ENCODE measurements at regions not wholly inside any gene's neighbourhood (a gene's known extent, or its start where the extent isn't known, plus 50 kb on each side); places are given as distances from the start of the nearest gene placed in this dataset.
A peak's percentile ranks its signal among the peaks of the same experiment; 100 is the strongest.

- DNase-seq = peak; percentile 3
- H3K27ac Mint-ChIP-seq = no peak overlapping the region
- H3K9me3 Mint-ChIP-seq = peaks cover 2 to 20% (median 6%) of the 10 kb centered on the region in 7 donors
These were observed 544.2 kb downstream of the SATB2 start for GRCh38 chr2:198913394-198914152.

GRCh38 chr2:198909525-198910267 is 548.0 kb downstream of the SATB2 start:
- Mint-ChIP-seq H3K9me3 (peaks cover 0 to 10% (median 3%) of the 10 kb centered on the region in 7 donors), H3K36me3 (no peaks in the 10 kb centered on the region), H3K27ac (no peak overlapping the region), H3K4me3 (no peak overlapping the region), H3K4me1 (peaks cover 7 to 10% (median 8%) of the 10 kb centered on the region in 3 donors), H3K27me3 (peaks cover 0 to 11% (median 7%) of the 10 kb centered on the region in 3 donors)
- ATAC-seq (ENCODE audit: low read depth in 2 of 2) (no peak), DNase-seq (no peak)

More at GRCh38 chr2:198913394-198914152, 544.2 kb downstream of the SATB2 start:
- H3K4me1 Mint-ChIP-seq = peaks cover 7 to 10% (median 8%) of the 10 kb centered on the region in 3 donors
- H3K4me3 Mint-ChIP-seq = no peak overlapping the region
- ATAC-seq (ENCODE audit: low read depth in 2 of 2) = peak; percentile 49 to 51
- H3K27me3 Mint-ChIP-seq = peaks cover 7 to 16% (median 14%) of the 10 kb centered on the region in 3 donors
- no peaks in the 10 kb centered on the region for H3K36me3 Mint-ChIP-seq

- Mint-ChIP-seq H3K27me3 (peaks cover 0 to 11% (median 6%) of the 10 kb centered on the region in 3 donors), H3K27ac (no peak overlapping the region), H3K9me3 (peaks cover 0 to 5% (median 0%) of the 10 kb centered on the region in 7 donors), H3K4me1 (no peaks in the 10 kb centered on the region), H3K36me3 (no peaks in the 10 kb centered on the region), H3K4me3 (no peak overlapping the region)
- DNase-seq (no peak), ATAC-seq (ENCODE audit: low read depth in 2 of 2) (no peak)
These were observed 551.7 kb downstream of the SATB2 start for GRCh38 chr2:198905881-198906612.

- Mint-ChIP-seq H3K4me1 (no peaks in the 10 kb centered on the region), H3K27ac (peak overlapping the region in 1 of 6 donors; percentile 16), H3K27me3 (no peaks in the 10 kb centered on the region), H3K9me3 (peaks cover 0 to 6% (median 1%) of the 10 kb centered on the region in 7 donors), H3K36me3 (no peaks in the 10 kb centered on the region), H3K4me3 (no peak overlapping the region)
- DNase-seq (no peak), ATAC-seq (ENCODE audit: low read depth in 2 of 2) (no peak)
These were observed 555.8 kb downstream of the SATB2 start for GRCh38 chr2:198901894-198902293.

GRCh38 chr2:198900141-198900540 is 557.6 kb downstream of the SATB2 start:
- DNase-seq = no peak
- Mint-ChIP-seq H3K27ac (no peak overlapping the region), H3K4me1 (no peaks in the 10 kb centered on the region), H3K9me3 (peaks cover 0 to 6% (median 1%) of the 10 kb centered on the region in 7 donors), H3K4me3 (no peak overlapping the region), H3K27me3 (no peaks in the 10 kb centered on the region), H3K36me3 (no peaks in the 10 kb centered on the region)
- ATAC-seq (ENCODE audit: low read depth in 2 of 2) = no peak

- DNase-seq = no peak
- Mint-ChIP-seq H3K36me3 (no peaks in the 10 kb centered on the region), H3K27ac (no peak overlapping the region), H3K27me3 (peaks cover 0 to 5% (median 0%) of the 10 kb centered on the region in 3 donors), H3K4me1 (no peaks in the 10 kb centered on the region), H3K4me3 (no peak overlapping the region), H3K9me3 (peaks cover 0 to 8% (median 2%) of the 10 kb centered on the region in 7 donors)
- ATAC-seq (ENCODE audit: low read depth in 2 of 2) = no peak
These were observed 567.2 kb downstream of the SATB2 start for GRCh38 chr2:198890490-198890889.

GRCh38 chr2:198883604-198884003 is 574.1 kb downstream of the SATB2 start:
- no peaks in the 10 kb centered on the region for H3K4me1 Mint-ChIP-seq
- no peaks in the 10 kb centered on the region for H3K27me3 Mint-ChIP-seq
- no peak overlapping the region for H3K27ac Mint-ChIP-seq
- DNase-seq = no peak
- peaks cover 0 to 4% (median 0%) of the 10 kb centered on the region in 7 donors for H3K9me3 Mint-ChIP-seq
- no peaks in the 10 kb centered on the region for H3K36me3 Mint-ChIP-seq
- no peak overlapping the region for H3K4me3 Mint-ChIP-seq
- ATAC-seq (ENCODE audit: low read depth in 2 of 2) = no peak

- ATAC-seq (ENCODE audit: low read depth in 2 of 2) (no peak), DNase-seq (no peak)
- Mint-ChIP-seq H3K4me3 (no peak overlapping the region), H3K27me3 (no peaks in the 10 kb centered on the region), H3K4me1 (no peaks in the 10 kb centered on the region), H3K9me3 (peaks cover 0 to 4% (median 0%) of the 10 kb centered on the region in 7 donors), H3K36me3 (no peaks in the 10 kb centered on the region), H3K27ac (no peak overlapping the region)
These were observed 576.8 kb downstream of the SATB2 start for GRCh38 chr2:198880986-198881385.

- Mint-ChIP-seq H3K4me3 (no peak overlapping the region), H3K27ac (no peak overlapping the region), H3K4me1 (no peaks in the 10 kb centered on the region), H3K9me3 (peaks cover 0 to 7% (median 0%) of the 10 kb centered on the region in 7 donors), H3K36me3 (no peaks in the 10 kb centered on the region), H3K27me3 (no peaks in the 10 kb centered on the region)
- ATAC-seq (ENCODE audit: low read depth in 2 of 2) (no peak), DNase-seq (no peak)
These were observed 577.3 kb downstream of the SATB2 start for GRCh38 chr2:198880421-198880820.

GRCh38 chr2:198874472-198874858 is 583.3 kb downstream of the SATB2 start:
- ATAC-seq (ENCODE audit: low read depth in 2 of 2) (no peak), DNase-seq (no peak)
- H3K9me3 Mint-ChIP-seq = peaks cover 0 to 7% (median 4%) of the 10 kb centered on the region in 7 donors
- no peaks in the 10 kb centered on the region for H3K36me3 Mint-ChIP-seq
- no peak overlapping the region for H3K4me3 Mint-ChIP-seq
- no peak overlapping the region for H3K27ac Mint-ChIP-seq
- no peaks in the 10 kb centered on the region for H3K4me1 Mint-ChIP-seq
- H3K27me3 Mint-ChIP-seq = no peaks in the 10 kb centered on the region

- Mint-ChIP-seq H3K27me3 (no peaks in the 10 kb centered on the region), H3K4me3 (no peak overlapping the region), H3K4me1 (no peaks in the 10 kb centered on the region), H3K9me3 (peaks cover 0 to 7% (median 4%) of the 10 kb centered on the region in 7 donors), H3K36me3 (no peaks in the 10 kb centered on the region), H3K27ac (no peak overlapping the region)
- no peak for DNase-seq
- ATAC-seq (ENCODE audit: low read depth in 2 of 2) = no peak
These were observed 584.0 kb downstream of the SATB2 start for GRCh38 chr2:198873503-198874471.

GRCh38 chr2:198863655-198864054 is 594.1 kb downstream of the SATB2 start:
- Mint-ChIP-seq H3K27ac (no peak overlapping the region), H3K4me1 (no peaks in the 10 kb centered on the region), H3K9me3 (peaks cover 0 to 13% (median 6%) of the 10 kb centered on the region in 7 donors), H3K27me3 (no peaks in the 10 kb centered on the region), H3K4me3 (no peak overlapping the region), H3K36me3 (peaks cover 0 to 10% of the 10 kb centered on the region in 2 donors)
- DNase-seq (no peak), ATAC-seq (ENCODE audit: low read depth in 2 of 2) (no peak)
